HG03175 (cell line): ENCODE measurements at regions not wholly inside any gene's neighbourhood (a gene's known extent, or its start where the extent isn't known, plus 50 kb on each side); places are given as distances from the start of the nearest gene placed in this dataset.

Source experiments
- ATAC-seq: cut with Tn5 transposase; IDR thresholded peaks from one replicate; pipeline ENCODE4 v1.9.1; 2021; ENCODE audit warnings: mild to moderate bottlenecking, moderate library complexity; ENCODE audit not compliant: unreplicated experiment

- no peak for ATAC-seq
Measured at GRCh38 chr1:188364927-188365449, 1536.2 kb downstream of the PLA2G4A start.

GRCh38 chr1:188365874-188366273, 1537.1 kb downstream of the PLA2G4A start:
- ATAC-seq, result no peak

GRCh38 chr1:188367661-188368060, 1538.9 kb downstream of the PLA2G4A start:
- ATAC-seq, result no peak

GRCh38 chr1:188371295-188371806, 1542.6 kb downstream of the PLA2G4A start:
- ATAC-seq, result no peak

GRCh38 chr1:188372821-188373220, 1544.1 kb downstream of the PLA2G4A start:
- ATAC-seq, result no peak

- no peak for ATAC-seq
Measured at GRCh38 chr1:188382851-188383250, 1554.1 kb downstream of the PLA2G4A start.

DNA sequence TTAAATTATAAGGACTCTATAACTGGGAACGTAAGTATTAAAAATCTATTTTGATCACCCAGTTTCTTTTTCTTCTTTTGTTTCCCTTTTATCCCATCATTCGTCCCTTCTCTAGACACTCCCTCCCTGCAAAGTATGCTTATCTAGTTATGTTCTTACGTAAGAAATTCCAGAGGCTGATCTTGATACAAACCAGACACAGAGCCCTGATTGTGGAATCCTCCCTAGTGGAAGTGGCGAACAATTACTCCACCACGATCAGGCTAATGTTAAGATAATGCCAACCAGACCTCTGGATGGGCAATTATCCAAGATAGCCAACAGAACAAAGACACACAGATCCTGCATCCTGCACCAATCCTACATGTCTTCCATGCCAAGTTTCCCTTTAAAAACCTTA, 1557.4 kb downstream of the PLA2G4A start:
- no peak for ATAC-seq

DNA sequence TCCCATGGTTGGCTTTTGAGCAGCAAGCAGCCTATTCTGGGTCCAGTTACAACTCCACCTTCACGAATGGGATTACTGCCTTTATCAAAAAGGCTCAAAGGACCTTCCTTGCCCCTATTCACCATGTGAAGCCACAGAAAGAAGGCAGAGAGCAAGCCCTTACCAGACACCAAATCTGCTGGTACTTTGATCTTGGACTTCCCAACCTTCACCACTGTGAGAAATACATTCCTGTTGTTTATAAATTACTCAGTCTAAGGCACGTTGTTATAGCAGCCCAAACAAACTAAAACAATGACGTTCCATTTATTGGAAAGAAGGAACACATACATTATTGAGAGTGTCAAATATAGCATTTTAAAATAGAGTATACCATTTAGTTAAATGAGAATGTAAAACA, 1557.9 kb downstream of the PLA2G4A start:
- no peak for ATAC-seq

DNA sequence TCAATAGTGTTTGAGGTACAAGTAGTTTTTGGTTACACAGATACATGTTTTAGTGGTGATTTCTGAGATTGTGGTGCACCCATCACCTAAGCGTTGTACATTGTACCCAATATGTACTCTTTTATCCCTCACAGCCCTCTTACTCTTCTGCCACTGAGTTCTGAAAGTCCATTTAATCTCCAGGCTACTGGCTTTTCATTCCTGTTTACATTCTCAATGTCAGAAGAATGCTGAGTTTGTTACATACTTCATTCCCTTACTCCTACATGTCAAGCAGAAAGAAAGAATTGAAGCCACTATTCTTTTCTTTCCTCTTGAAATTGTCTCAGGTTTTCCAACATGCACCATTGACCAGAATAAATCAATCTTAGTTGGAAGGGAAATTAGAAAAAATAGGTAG, 1565.9 kb downstream of the PLA2G4A start:
- no peak for ATAC-seq

DNA sequence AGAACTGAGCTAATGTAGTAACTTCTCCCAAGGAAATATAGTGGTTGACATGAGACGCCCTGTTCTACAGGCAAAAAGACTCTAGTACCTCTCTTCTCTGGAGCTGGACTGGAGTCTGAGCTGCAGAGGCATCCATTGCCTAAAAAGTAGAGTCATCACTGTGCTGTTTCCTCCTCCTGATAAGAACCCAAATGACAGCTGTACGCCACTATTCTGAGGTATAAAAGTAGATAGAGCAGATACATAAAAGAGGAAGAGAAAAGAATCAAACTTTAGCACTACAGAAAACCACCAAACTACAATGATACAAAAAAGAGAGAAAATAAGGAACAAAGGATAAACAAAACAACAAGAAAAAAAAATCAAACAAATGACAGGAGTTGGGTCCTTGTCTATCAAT, 1568.8 kb downstream of the PLA2G4A start:
- ATAC-seq, result no peak

DNA sequence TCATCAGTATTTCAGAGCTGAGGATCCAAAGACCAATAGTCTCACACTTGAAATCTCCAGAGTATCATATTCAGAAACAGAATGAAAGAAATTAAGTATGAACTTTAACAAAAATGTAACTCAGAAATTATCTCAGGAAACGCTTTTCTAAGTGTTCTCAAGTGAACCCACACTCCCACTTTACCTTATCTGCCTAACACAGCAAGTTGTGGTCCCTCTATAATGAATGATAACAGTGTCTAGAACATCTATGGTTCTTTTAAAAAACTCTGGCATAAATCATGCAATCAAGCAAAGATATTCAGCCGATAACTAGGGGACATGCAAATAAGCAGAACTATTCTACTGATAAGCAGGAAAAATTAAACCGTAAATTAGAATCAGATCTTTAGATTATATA, 1574.2 kb downstream of the PLA2G4A start:
- ATAC-seq, result no peak

- ATAC-seq, result no peak
Measured at GRCh38 chr1:188406636-188407035, 1577.9 kb downstream of the PLA2G4A start.

DNA sequence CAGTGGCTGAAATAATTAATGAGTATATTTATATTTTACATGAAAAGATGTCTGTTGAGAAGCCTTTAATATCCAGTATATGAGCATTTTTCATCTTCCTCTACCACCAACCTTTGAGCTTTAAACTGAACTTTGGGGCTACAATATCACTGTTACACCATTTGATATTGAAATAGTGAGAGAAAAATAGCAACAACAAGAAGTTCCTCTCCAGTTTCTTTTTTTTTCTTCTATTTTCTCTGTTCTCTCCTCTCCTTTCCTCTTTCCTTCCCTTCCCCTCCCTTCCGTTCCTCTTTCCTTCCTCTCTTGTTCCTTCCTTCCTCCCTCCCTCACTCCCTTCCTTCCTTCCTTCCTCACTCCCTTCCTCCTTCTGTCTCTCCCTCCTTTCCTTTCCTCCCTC, 1591.4 kb downstream of the PLA2G4A start:
- no peak for ATAC-seq

DNA sequence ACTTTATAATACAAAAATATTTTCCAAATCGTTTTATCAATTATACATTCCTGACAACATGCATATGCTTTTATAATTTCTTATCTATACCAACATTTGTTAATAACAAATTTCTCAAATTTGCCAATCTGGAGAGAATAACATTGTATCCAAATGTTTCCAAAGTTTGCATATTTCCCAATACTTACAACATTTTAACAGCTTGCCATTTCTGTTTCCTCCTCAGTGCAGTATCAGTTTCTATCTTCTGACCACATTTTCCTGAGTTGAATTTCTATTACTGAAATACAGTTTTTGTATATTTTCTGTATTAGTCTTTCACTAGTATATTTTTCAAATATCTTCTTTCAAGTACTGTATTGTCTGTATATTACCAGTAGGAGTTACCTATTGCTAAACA, 1594.3 kb downstream of the PLA2G4A start:
- no peak for ATAC-seq

DNA sequence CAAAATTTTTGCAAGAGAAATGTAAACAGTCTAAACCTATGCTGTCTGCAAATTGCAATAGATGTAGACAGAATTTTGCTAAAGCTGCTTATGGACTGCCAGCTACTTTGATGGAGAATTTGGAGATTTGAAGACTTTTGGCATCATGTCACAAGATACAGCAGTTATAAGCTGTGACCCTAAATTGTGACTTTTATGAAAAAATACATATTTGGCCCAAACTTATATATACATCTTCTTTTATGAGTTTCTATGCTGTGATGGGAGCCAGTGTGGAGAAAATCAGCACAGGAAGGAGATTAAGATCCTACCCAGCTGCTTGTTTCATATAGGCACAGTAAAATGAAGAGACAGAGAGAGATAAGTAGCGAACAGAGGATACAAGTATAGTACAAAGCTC, 1595.4 kb downstream of the PLA2G4A start:
- ATAC-seq, result no peak

GRCh38 chr1:188425687-188426086, 1596.9 kb downstream of the PLA2G4A start:
- ATAC-seq, result no peak

GRCh38 chr1:188426561-188426960, 1597.8 kb downstream of the PLA2G4A start:
- ATAC-seq, result no peak

GRCh38 chr1:188427642-188428041, 1598.9 kb downstream of the PLA2G4A start:
- ATAC-seq, result no peak

DNA sequence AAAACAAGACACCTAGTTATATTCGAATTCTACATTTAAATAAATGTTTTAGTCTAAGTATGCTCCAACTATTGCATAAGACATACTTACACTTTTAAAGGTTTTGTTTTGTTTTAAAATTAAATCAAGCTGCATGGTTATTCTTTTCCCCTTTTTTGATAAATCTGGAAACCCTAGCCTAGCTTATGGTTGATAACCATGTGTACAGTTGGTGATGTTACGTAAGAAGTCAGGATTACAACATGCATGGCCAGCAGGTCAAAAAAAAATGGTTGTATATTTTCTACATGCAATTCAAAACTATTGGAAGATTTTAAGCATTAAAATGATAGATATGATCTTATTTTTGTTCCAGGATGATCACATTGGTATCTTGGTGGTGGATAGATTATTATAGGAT, 1600.6 kb downstream of the PLA2G4A start:
- no peak for ATAC-seq

DNA sequence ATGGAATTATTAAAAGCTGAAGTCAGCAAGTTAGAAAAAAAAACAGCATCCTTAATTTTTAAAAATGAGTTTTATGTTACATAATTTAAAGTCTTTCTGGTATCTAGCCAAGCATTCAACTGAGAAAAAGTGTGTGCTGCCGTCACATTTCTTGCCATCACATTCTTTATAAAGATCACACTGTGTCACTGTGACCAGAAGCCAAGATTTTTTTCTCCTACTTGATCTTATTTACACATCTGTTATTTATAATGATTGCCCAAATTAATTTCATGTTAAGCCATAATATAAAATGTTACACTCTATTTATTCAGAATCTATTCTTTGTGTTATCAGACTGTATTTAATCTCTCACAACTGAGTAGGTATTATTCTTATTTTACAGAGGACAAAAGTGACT, 1603.7 kb downstream of the PLA2G4A start:
- no peak for ATAC-seq

DNA sequence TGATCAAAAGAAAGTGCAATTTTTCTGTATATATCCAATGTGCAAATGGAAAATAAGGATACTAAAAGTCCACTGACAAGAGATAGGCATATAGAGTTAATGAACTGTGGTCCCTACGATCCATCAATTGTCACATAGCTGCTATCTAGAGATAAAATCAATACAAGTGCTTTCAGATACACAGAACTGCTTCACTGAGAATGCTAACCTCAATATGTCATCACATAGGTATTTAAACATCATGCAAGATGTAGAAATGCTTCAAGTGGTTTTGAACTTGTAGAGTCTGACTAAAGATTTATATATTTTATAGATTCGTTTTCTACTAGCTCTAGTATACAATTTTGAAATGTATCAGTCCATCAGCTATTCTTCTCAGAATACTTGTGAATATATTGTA, 1604.7 kb downstream of the PLA2G4A start:
- no peak for ATAC-seq

- no peak for ATAC-seq
Measured at GRCh38 chr1:188444526-188444925, 1615.8 kb downstream of the PLA2G4A start.

GRCh38 chr1:188462837-188463236, 1634.1 kb downstream of the PLA2G4A start:
- ATAC-seq, result no peak
